ENCODE measurements at regions not wholly inside any gene's neighbourhood (a gene's known extent, or its start where the extent isn't known, plus 50 kb on each side); places are given as distances from the start of the nearest gene placed in this dataset.

DNA sequence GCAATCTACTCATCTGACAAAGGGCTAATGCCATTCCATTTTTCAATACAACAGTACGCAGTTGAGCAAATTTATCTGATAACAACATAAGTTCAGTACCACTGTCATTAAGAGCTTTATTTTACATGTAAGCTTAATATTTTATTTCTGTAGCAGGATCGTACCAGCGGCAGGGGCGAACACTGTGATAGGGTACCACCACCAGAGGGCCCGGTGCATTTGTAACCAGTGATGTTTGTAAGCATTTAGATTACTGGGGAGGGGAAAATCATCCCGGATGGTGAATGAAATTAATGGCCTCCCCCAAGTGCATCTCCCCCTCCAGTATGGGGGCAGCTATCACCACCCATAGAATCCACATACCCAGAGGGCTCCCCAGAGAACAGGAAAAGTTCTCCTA lies 179.0 kb downstream of the ADGRA3 start:
- DNase-seq, result no peak

- no peak for DNase-seq
Measured at GRCh38 chr4:22334155-22334554, 181.7 kb downstream of the ADGRA3 start.

DNA sequence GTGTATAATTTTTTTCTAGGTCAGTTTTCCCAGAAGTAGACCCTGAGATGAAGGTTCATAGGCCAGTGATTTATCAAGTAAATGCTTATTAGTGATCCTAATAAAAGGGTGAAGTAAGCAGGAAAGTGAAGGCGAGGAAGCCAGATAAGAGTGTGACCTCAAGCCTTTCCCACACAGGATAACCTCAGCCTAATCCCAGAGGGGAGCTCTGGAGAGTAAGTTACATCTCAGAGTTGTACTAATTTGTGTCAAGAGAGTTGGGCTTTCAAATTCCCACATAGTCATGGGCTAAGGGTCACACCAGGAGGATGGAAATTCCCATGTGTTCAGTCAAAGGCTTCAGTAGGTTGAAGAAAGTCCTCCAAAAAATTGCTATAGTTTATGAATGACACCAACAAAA lies 191.4 kb downstream of the ADGRA3 start:
- DNase-seq, result no peak

DNA sequence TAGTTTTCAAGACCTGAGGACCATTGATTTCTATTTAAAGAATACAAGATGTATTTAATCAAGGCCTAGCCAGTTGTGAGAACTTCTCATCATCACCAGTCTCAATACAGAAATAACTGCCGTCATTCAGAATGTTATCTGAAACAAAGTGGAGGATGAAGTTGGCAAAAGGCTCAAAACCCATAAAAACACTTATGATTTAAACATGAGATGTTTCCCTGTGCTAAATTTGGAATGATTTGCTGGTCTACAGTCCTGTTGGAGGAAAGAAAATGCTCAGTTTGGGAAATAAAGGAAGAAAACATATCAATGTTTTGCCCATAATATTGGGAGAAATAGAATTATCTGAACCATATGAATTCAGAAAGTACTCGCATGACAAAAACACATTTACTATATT lies 192.2 kb downstream of the ADGRA3 start:
- DNase-seq, result no peak

DNA sequence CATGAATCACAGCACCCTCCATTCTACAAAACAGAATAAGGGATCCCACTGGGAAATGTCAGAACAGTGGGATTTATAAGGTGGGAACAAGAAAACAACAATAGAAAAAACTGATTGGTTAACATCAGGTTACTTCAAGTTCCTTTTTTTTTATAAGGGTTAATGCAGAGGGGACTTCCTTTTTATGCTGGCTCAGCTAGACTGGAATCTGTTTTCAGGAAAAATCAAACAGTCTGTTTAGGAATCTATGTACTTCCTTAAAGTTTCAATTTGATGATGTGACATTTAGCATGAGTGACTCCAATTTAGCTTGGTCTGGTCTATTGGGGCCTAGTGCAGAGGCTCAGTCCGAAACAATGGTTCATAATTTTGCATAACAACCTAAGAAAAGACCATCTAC lies 192.9 kb downstream of the ADGRA3 start:
- no peak for DNase-seq

- no peak for DNase-seq
Measured at GRCh38 chr4:22315628-22316027, 200.2 kb downstream of the ADGRA3 start.

DNA sequence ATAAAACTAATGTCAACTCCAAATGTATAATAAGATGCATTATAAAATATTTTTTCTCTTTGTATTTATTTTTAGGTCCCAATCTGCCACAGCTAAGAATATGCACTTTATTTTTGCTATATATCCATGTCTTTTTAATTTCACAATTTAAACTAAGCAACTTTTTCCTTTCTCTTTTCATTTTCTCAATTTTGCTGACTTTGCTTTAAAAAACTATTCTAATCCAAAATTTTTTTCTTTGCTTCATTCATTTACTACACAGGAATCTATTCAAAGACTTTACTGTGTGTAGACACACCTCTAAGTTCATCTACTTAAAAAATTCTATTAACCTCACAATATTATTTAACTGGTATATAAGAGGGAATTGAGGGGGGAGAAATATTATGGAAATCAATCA lies 201.9 kb downstream of the ADGRA3 start:
- DNase-seq, result no peak

GRCh38 chr4:22312113-22312512 lies 203.8 kb downstream of the ADGRA3 start:
- no peak for DNase-seq

DNA sequence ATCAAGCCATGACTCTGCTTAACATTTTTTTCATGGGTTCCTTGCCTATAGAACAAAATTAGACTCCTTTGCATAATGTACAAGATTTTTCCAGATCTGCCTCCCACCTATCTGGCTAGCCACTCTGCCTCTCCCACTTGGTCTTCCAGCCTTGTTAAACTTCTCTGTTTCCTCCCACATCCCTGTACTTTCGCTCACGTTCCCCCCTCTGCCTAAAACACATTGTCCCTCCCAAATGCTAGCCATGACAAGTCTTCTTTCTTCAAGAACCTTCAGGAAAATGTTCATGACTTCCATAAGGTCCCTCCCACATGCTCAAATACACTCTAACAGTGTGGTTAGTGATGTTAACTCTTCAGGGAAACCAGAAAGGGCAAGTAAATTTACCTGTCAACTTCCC lies 214.6 kb downstream of the ADGRA3 start:
- no peak for DNase-seq

DNA sequence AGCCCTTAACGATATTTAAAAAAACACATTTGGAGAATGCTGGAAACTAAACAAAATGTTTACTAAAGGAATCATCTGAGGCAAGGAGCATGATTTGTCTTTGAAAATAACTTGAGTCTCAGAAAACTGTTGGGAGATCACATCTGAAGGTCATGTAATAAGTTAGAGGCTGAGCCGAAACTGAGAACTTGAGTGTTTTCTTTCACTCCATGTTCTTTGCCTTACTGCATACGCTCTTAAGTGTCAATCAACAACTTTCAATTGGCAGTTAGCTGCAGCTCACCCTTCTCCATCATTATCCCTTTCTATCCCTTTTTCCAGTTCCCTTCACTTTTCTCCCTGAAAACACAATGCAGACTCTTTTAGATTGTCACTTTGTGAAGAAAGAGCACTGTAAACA lies 216.2 kb downstream of the ADGRA3 start:
- no peak for DNase-seq

DNA sequence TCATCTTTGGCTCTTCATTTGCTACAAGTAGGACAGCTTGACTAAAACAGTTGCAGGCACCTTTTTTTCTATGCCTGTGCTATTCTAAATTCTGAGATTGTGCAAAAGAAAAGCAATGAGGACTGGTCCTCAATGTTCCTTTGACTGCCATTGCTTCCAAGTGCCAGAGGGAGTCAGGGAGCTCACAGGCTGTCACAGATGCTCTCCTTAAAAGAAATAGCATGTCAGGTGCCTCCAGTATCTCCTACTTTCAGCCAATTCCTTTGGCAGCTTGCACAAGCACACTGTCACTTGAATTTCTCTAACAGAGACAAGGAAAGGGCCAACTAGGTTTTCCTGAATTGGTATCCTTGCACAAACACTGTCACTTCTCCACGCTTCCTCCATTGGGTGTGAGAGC lies 228.2 kb downstream of the ADGRA3 start:
- no peak for DNase-seq

GRCh38 chr4:22268350-22269025 lies 247.4 kb downstream of the ADGRA3 start:
- peak; percentile 53 for DNase-seq

GRCh38 chr4:22264261-22264660 lies 251.6 kb downstream of the ADGRA3 start:
- DNase-seq, result no peak

DNA sequence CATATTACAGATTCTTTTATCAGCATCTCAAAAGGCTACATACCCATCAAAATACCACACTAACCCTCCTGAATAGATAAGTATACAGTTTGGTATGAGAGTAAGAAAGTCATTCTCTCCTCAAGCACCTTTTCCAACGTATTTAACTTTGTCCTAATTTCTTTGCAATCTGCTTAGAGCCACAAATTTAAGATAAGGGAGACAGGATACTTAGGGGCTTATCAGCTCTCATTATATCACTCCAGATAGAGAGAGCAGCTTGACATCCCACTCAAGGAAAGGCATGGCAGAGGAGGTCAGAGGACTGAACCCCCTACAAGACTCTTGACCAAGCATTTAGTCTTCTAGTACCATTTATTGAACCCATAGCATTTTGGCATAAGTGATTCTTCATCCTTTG lies 262.4 kb downstream of the ADGRA3 start:
- no peak for DNase-seq

DNA sequence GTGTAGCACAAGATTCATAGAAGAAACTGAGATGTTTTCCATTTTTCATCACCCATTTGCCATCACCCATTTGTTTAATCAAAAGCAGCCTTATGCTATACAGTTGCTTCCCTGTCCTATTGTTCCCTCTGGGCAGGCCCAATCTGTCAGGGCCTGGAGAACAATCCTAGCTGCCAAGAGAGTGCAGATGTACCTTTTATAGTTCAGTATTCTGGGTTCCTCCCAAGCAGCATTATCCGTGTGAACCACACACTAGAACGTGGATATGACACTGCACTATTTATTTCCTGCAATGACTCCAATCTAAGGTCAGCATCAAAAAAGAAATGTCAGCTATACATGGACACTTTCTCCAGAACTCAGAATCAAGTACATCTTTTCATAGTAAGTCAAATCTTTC lies 269.0 kb downstream of the ADGRA3 start:
- no peak for DNase-seq

GRCh38 chr4:22245294-22245693 lies 270.6 kb downstream of the ADGRA3 start:
- no peak for DNase-seq

- no peak for DNase-seq
Measured at GRCh38 chr4:22241415-22241814, 274.5 kb downstream of the ADGRA3 start.

DNA sequence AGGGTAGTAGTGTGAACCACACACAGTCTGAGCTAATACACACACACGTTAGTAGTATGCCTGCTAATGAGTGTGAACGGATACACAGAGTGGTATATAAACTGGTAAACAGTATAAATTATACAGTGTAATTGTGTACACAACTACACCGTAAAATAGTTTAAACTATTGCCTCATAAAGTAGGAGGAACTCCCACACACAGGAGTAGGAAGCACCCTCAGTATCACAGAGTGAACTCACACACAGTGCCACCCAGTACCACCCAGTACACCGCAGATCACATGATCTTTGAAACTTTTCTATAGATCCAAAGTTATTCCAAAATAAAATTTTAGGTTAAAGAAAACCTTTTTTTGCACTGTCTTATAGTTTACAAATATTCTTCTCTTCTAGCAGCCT lies 275.1 kb downstream of the ADGRA3 start:
- no peak for DNase-seq

DNA sequence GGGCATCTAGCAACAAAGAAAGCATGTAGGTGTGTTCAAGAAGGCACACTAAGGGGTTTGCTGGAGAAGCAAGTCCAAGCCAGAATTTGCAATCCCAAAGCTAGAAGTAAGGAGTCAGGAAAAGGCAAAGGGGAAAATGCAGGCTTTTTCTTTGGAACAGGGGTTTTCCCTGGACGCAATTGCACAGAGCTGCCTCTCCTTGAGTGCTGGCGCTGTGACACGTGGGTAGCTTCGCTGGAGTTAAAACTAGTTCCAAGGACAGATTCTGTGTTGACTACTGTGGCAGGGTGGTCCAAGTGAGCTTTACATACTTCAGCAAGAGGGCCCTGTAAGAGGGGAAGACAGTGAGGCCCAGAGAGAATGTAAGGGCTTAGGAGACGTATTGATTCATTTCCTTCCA lies 277.1 kb downstream of the ADGRA3 start:
- DNase-seq, result peak; percentile 57

DNA sequence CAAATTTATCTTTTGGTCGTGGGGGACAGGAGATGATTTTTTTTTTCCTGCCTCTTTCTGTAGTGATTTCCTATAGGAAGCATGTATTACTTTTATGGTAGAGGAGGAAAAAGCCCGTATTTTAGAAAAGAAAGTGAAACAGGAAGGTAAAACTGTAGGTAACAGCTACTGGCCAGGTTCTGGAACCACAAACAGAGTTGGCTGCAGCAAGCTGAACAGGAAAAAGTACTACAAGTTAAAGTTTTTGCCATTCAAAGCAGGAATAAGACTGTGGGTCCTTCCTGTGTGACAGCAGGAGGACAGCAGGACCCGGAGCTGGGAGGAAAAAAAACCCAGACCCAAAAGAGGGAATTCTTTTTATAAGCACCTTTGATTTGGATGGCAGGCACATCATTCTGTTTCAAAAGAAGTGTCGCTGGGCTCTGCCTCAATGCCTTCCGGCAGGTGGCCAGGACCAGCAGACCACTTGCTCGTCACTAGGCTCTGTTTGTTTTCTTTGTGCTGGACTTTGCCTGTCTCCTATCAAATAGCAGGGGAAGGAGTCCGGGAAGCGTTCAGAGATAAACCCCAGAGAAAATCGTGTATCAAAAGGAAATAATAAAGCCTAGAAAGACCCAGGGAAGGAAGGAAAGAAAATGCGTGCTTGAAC lies 277.9 kb downstream of the ADGRA3 start:
- no peak for DNase-seq

GRCh38 chr4:22237155-22237751 lies 278.6 kb downstream of the ADGRA3 start:
- peak; percentile 69 for DNase-seq

DNA sequence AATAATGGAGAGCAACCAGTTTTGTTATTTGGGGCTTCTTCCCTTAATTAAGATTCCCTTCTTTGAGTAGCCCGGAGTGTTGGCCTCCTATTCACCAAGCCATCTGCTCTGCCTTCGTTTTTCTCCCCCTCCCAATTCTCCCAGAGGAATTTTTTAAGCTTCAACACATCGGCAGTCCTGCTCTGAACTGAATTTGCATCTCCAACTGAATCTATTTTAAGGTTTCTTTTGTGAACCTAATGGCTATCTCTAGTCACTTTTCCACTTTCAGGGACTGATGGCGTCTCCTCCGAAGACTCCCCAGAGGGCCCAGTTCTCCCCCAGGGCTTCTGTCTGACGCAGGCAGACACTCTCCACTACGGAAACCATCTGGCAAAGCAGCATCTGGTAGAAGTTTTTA lies 280.2 kb downstream of the ADGRA3 start:
- no peak for DNase-seq

DNA sequence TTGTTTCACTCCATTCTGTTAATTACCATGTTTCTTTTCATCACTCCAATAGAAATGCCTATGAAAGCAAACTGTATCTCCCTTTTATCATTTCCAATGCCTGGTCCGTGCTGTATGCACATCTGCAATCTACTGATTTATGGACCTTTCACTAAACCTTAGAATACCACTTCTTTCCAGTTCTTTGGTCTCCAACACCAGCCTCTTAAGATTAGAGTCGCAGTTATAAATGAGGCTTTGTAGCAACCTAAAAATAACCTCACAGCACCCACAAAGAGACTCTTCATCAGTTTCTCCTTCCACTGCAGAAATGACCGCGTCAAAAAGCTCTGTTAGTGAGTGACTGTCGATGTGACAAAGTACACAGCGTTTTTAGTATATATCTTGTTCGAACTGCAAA lies 282.6 kb downstream of the ADGRA3 start:
- no peak for DNase-seq

GRCh38 chr4:22220965-22221364 lies 272.4 kb upstream of the KCNIP4 start:
- DNase-seq, result no peak

DNA sequence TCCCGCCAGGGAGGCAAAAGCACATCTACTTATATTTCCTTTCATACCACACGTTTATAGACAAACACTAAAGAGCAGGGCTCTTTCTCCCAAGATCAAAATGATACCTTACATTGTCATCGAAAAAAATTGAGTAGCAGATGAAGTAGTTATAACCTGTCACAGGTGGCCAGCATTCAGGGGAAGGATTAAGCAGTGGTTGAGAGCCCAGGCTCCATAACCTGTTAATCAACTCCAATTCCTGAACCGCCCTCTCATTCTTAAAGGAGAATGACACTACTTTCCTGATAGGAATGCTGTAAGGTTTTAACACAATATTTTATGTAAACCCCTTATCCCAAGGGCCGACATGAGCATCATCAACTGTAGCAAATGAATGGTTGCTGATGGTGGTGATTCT lies 268.9 kb upstream of the KCNIP4 start:
- no peak for DNase-seq

Data from islet precursor cell (in vitro differentiated cells).